IMR-90 (cell line): ENCODE measurements at regions not wholly inside any gene's neighbourhood (a gene's known extent, or its start where the extent isn't known, plus 50 kb on each side); places are given as distances from the start of the nearest gene placed in this dataset.

ENCODE experiments used
- BHLHE40 ChIP-seq: fragments of 150-350 bp; IDR thresholded peaks from 2 replicates; pipeline ENCODE4 v1.6.1; 2016; ENCODE audit warnings: mild to moderate bottlenecking, low read depth, low read length
- CEBPB ChIP-seq: IDR thresholded peaks from 2 replicates; pipeline ENCODE4 v1.6.1; 2012; ENCODE audit warnings: low read depth, low read length, improper control_type of control experiment
- CHD1 ChIP-seq: IDR thresholded peaks from 2 replicates; pipeline ENCODE4 v1.6.1; 2012; ENCODE audit warnings: low read depth, low read length, improper control_type of control experiment
- CTCF ChIP-seq: conservative IDR thresholded peaks from 2 replicates; pipeline ENCODE4 v1.5.1; 2012; ENCODE audit warnings: mild to moderate bottlenecking, low read depth, low read length, improper control_type of control experiment
- FOS ChIP-seq: fragments of 150-350 bp; IDR thresholded peaks from 2 replicates; pipeline ENCODE4 v1.6.1; 2016; ENCODE audit warnings: low read depth, low read length
- MAZ ChIP-seq: IDR thresholded peaks from 2 replicates; pipeline ENCODE4 v1.6.1; 2012; ENCODE audit warnings: low read depth, mild to moderate bottlenecking, low read length, improper control_type of control experiment, moderate library complexity, borderline replicate concordance
- MXI1 ChIP-seq: IDR thresholded peaks from 2 replicates; pipeline ENCODE4 v1.6.1; 2012; ENCODE audit warnings: low read depth, mild to moderate bottlenecking, low read length, moderate library complexity, borderline replicate concordance
- POLR2A ChIP-seq: IDR thresholded peaks from 2 replicates; pipeline ENCODE4 v1.6.1; 2012; ENCODE audit warnings: mild to moderate bottlenecking, low read depth, low read length
- RCOR1 ChIP-seq: IDR thresholded peaks from 2 replicates; pipeline ENCODE4 v1.6.1; 2012; ENCODE audit warnings: mild to moderate bottlenecking, low read length, improper control_type of control experiment; ENCODE audit not compliant: insufficient replicate concordance
- RFX5 ChIP-seq: IDR thresholded peaks from 2 replicates; pipeline ENCODE4 v1.8.0; 2012; ENCODE audit warnings: low read depth, mild to moderate bottlenecking, low read length, moderate library complexity
- USF2 ChIP-seq: fragments of 150-350 bp; IDR thresholded peaks from 2 replicates; pipeline ENCODE4 v1.6.1; 2017; ENCODE audit warnings: mild to moderate bottlenecking, antibody characterized with exemption, low read length, low read depth

- TF ChIP-seq CTCF = no peak
- TF ChIP-seq BHLHE40 = no peak
- TF ChIP-seq CHD1 = no peak
- TF ChIP-seq MXI1 = no peak
- no peak for TF ChIP-seq POLR2A
- TF ChIP-seq USF2 = no peak
- no peak for TF ChIP-seq MAZ
- TF ChIP-seq RFX5 = no peak
- TF ChIP-seq RCOR1 = no peak
- no peak for TF ChIP-seq FOS
- TF ChIP-seq CEBPB = no peak
Observed at GRCh38 chr13:42454749-42455148, 119.2 kb upstream of the TNFSF11 start.
